ENCODE measurements at regions not wholly inside any gene's neighbourhood (a gene's known extent, or its start where the extent isn't known, plus 50 kb on each side); places are given as distances from the start of the nearest gene placed in this dataset.

DNA sequence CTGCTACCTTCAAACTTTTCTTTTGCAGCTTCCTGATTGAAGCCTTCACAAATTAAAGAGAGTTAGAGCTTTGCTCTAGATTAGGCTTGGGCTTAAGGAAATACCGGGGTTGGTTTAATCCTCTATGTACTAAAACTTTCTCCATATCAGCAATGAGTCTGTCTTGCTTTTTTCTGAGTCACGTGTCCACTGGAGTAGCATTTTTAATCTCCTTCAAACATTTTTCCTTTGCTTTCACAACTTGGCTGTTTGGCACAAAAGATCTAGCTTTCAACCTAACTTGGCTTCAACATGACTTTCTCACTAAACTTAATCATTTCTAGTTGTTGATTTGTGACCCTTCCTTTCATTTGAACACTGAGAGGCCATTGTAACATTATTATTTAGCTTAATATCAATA lies 261.6 kb downstream of the PLK2 start:
- no peak for TF ChIP-seq POLR2A (IDR thresholded peaks at IDR 0.05)
- TF ChIP-seq, protein P1, sequence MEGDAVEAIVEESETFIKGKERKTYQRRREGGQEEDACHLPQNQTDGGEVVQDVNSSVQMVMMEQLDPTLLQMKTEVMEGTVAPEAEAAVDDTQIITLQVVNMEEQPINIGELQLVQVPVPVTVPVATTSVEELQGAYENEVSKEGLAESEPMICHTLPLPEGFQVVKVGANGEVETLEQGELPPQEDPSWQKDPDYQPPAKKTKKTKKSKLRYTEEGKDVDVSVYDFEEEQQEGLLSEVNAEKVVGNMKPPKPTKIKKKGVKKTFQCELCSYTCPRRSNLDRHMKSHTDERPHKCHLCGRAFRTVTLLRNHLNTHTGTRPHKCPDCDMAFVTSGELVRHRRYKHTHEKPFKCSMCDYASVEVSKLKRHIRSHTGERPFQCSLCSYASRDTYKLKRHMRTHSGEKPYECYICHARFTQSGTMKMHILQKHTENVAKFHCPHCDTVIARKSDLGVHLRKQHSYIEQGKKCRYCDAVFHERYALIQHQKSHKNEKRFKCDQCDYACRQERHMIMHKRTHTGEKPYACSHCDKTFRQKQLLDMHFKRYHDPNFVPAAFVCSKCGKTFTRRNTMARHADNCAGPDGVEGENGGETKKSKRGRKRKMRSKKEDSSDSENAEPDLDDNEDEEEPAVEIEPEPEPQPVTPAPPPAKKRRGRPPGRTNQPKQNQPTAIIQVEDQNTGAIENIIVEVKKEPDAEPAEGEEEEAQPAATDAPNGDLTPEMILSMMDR (IDR thresholded peaks at IDR 0.05), result no peak
- no peak overlapping the region for H3K4me3 ChIP-seq (ENCODE audit: low read depth, poor library complexity, severe bottlenecking)
- DNase-seq (ENCODE audit: low spot score in 2 of 2), result no peak
- intact Hi-C loops (cut with DNase I; ENCODE audit: low total_unique reads), result no loop called here
- WGBS, 2 donors, result 40 to 86% methylated on average over 2 of the region's 2 CpGs

DNA sequence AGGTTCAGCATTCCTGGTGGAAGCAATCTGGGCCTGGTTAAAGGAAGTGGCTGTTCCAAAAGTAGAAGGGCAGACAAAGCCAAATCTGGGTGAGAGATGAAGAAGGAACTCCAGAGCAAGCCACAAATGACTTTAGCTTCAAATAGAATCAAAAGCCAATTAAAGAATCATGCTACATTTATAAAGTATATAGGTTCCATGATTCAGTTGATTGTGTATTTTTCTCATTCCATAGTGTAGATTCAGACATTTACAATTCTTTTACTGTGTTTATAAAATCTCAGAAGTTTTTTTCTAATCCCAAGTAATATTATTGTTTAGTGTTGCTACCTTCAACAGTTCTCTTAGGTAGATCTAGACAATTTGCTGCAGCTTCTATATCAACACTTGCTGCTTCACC lies 262.0 kb downstream of the PLK2 start:
- DNase-seq (ENCODE audit: low spot score in 2 of 2), result no peak
- intact Hi-C loops (cut with DNase I; ENCODE audit: low total_unique reads), result no loop called here
- no peak overlapping the region for H3K4me3 ChIP-seq (ENCODE audit: low read depth, poor library complexity, severe bottlenecking)
- TF ChIP-seq, protein P1 (IDR thresholded peaks at IDR 0.05), result no peak
- no peak for TF ChIP-seq POLR2A (IDR thresholded peaks at IDR 0.05)

DNA sequence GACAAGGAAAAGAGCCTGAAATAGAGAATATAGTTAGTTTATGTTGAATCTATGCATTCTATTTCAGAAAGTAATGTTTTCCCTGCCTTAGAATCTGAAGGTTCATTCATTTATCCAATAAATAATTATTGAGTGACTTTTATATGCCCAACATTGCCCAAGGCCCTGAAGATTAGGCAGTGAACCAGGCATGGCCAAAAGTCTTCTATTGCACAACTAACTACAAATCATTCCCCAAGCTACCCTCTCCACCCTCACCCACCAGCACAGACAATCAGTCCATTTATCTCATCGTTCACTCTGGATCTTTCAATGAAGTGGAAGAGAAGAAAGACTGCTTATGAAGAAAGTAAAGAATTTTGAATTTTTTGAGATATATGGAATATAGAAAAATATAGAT lies 268.4 kb downstream of the PLK2 start:
- WGBS, 2 donors, result 73 to 78% methylated on average over 1 of the region's 1 CpG
- no peak for DNase-seq (ENCODE audit: low spot score in 2 of 2)
- no peak overlapping the region for H3K4me3 ChIP-seq (ENCODE audit: low read depth, poor library complexity, severe bottlenecking)
- TF ChIP-seq POLR2A (IDR thresholded peaks at IDR 0.05), result no peak
- TF ChIP-seq, protein P1 (IDR thresholded peaks at IDR 0.05), result no peak
- intact Hi-C loops (cut with DNase I; ENCODE audit: low total_unique reads), result no loop called here

DNA sequence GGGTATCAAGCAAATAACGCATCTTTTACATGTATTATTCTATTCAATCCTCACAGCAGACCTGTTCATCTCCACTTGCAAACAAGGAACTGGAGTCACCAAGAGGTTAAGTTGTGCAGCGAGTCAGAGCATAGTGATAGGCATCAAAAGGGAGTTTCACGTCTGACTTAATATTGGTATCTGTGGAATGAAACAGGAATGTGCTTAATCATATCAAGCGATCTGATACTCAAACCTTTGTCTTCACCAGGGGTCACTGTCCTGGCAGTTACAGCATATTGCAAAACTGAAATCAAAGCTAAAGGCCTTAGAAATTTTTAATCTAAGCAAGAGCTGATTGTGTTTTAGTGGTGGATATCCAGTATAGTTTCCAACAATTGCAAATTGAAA lies 271.6 kb downstream of the PLK2 start:
- no peak for TF ChIP-seq POLR2A (IDR thresholded peaks at IDR 0.05)
- WGBS, 2 donors, result 40 to 41% methylated on average over 4 of the region's 4 CpGs
- intact Hi-C loops (cut with DNase I; ENCODE audit: low total_unique reads), result no loop called here
- no peak for DNase-seq (ENCODE audit: low spot score in 2 of 2)
- H3K4me3 ChIP-seq (ENCODE audit: low read depth, poor library complexity, severe bottlenecking), result no peak overlapping the region

DNA sequence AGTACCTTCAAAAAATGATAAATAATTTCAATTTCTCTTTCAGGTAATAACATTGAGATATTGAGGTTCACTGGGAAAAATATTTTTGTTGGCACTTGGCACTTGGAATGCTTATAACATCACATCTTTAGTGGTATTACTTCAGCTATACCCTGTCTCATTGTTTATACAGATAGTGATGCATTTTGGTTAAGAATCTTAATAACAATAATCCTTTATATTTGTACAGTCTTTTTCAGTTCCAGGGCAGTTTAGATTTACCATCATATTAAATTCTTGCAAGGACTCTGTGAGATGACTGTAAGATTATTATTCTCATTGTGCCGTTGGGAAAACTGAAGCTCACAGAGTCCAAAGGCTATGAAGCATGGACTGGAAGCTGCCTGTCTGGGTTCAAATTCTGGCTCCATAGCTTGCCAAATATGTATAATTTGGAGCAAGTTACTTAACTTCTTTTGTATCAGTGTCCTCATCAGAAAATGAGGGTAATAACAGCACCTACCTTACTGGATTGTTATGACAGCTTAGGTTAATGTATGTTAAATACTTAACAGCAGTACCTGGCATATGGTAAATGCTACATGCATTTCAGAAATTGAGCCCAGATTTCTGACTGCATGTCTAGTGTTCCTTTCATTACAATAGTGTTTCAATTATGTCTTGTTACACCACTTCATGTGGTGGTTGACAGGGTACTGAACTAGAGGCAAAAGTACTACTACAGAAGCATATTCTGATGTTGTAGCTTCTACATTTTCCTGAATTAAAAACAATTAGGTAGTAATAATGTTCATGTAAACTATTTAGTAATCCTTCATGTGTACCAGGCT lies 272.2 kb downstream of the PLK2 start:
- H3K4me3 ChIP-seq (ENCODE audit: low read depth, poor library complexity, severe bottlenecking), result no peak overlapping the region
- intact Hi-C loops (cut with DNase I; ENCODE audit: low total_unique reads), result no loop called here
- TF ChIP-seq, protein P1 (IDR thresholded peaks at IDR 0.05), result no peak
- no peak for TF ChIP-seq POLR2A (IDR thresholded peaks at IDR 0.05)
- WGBS, 2 donors, result 68 to 71% methylated on average over 1 of the region's 1 CpG
- no peak for DNase-seq (ENCODE audit: low spot score in 2 of 2)

DNA sequence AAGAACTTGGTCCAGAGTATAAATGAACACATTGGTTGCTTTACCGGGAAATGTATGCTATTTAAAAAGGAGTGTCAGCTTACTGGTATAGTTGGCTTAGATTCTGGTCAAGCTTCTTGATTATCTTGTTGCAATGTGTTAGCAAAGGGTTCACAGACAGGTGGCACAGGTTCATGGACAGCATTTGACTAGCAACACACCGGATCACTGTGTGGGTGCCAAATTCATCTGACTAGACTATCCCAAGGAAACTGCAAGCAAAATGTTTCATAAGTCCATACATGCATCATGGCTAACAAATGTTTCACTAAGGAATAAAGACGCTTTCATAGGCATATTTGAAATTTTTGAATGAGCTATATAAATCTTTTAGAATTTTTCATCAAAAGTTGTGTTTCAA lies 274.1 kb downstream of the PLK2 start:
- H3K4me3 ChIP-seq (ENCODE audit: low read depth, poor library complexity, severe bottlenecking), result no peak overlapping the region
- WGBS, 2 donors, result 44 to 82% methylated on average over 3 of the region's 3 CpGs
- DNase-seq (ENCODE audit: low spot score in 2 of 2), result no peak
- no peak for TF ChIP-seq POLR2A (IDR thresholded peaks at IDR 0.05)
- TF ChIP-seq, protein P1 (IDR thresholded peaks at IDR 0.05), result no peak
- intact Hi-C loops (cut with DNase I; ENCODE audit: low total_unique reads), result no loop called here

Measured in lower leg skin (tissue), 4 donors.